ENCODE measurements at regions not wholly inside any gene's neighbourhood (a gene's known extent, or its start where the extent isn't known, plus 50 kb on each side); places are given as distances from the start of the nearest gene placed in this dataset.

GRCh38 chr4:181083757-181084361 is 1159.3 kb upstream of the TENM3 start:
- TF ChIP-seq CTCF (IDR thresholded peaks at IDR 0.05; ENCODE audit: low read length) (no peak), EZH2 (optimal IDR thresholded peaks at IDR 0.05; ENCODE audit: low read depth, low read length) (no peak), EZH2phosphoT487 (IDR thresholded peaks at IDR 0.05; ENCODE audit: low read length) (no peak)
- Histone ChIP-seq H3K79me2 (ENCODE audit: low read length) (no peaks in the 10 kb centered on the region), H3F3A (ENCODE audit: insufficient read depth, low read length) (no peaks in the 10 kb centered on the region), H3K9me2 (replicated peaks; ENCODE audit: insufficient read depth, low read length) (no peaks in the 10 kb centered on the region), H2AFZ (ENCODE audit: low read length) (no peak overlapping the region), H3K4me1 (ENCODE audit: low read length) (no peaks in the 10 kb centered on the region), H3K36me3 (replicated peaks; ENCODE audit: insufficient read depth, low read length) (no peaks in the 10 kb centered on the region), H4K20me1 (ENCODE audit: insufficient read depth, low read length) (no peaks in the 10 kb centered on the region), H3K9me3 (replicated peaks; ENCODE audit: insufficient read depth, low read length) (no peaks in the 10 kb centered on the region), H3K27ac (ENCODE audit: low read length) (no peak overlapping the region), H3K9ac (ENCODE audit: low read length) (no peak overlapping the region), H3K4me2 (ENCODE audit: low read depth, low read length) (no peak overlapping the region), H3K27me3 (replicated peaks; ENCODE audit: insufficient read depth, low read length) (no peaks in the 10 kb centered on the region), H3K4me3 (ENCODE audit: low read length) (no peak overlapping the region)
- DNase-seq, result no peak

GRCh38 chr4:181085557-181085956 is 1157.6 kb upstream of the TENM3 start:
- no peaks in the 10 kb centered on the region for H4K20me1 ChIP-seq (ENCODE audit: insufficient read depth, low read length)
- TF ChIP-seq CTCF (IDR thresholded peaks at IDR 0.05; ENCODE audit: low read length), result no peak
- no peak for TF ChIP-seq EZH2 (optimal IDR thresholded peaks at IDR 0.05; ENCODE audit: low read depth, low read length)
- TF ChIP-seq EZH2phosphoT487 (IDR thresholded peaks at IDR 0.05; ENCODE audit: low read length), result no peak

GRCh38 chr4:181105487-181105886 is 1137.7 kb upstream of the TENM3 start:
- DNase-seq, result peak; percentile 20
- no peaks in the 10 kb centered on the region for H3K4me1 ChIP-seq (ENCODE audit: low read length)
- H3K4me2 ChIP-seq (ENCODE audit: low read depth, low read length), result no peak overlapping the region
- H3K4me3 ChIP-seq (ENCODE audit: low read length), result no peak overlapping the region
- no peak overlapping the region for H2AFZ ChIP-seq (ENCODE audit: low read length)
- no peak overlapping the region for H3K27ac ChIP-seq (ENCODE audit: low read length)
- H4K20me1 ChIP-seq (ENCODE audit: insufficient read depth, low read length), result no peaks in the 10 kb centered on the region
- H3K79me2 ChIP-seq (ENCODE audit: low read length), result no peaks in the 10 kb centered on the region
- no peaks in the 10 kb centered on the region for H3K9me3 ChIP-seq (replicated peaks; ENCODE audit: insufficient read depth, low read length)
- H3K9ac ChIP-seq (ENCODE audit: low read length), result no peak overlapping the region
- no peaks in the 10 kb centered on the region for H3K27me3 ChIP-seq (replicated peaks; ENCODE audit: insufficient read depth, low read length)
- H3F3A ChIP-seq (ENCODE audit: insufficient read depth, low read length), result no peaks in the 10 kb centered on the region
- H3K9me2 ChIP-seq (replicated peaks; ENCODE audit: insufficient read depth, low read length), result no peaks in the 10 kb centered on the region
- no peaks in the 10 kb centered on the region for H3K36me3 ChIP-seq (replicated peaks; ENCODE audit: insufficient read depth, low read length)
- TF ChIP-seq EZH2 (optimal IDR thresholded peaks at IDR 0.05; ENCODE audit: low read depth, low read length), result no peak
- no peak for TF ChIP-seq EZH2phosphoT487 (IDR thresholded peaks at IDR 0.05; ENCODE audit: low read length)
- no peak for TF ChIP-seq CTCF (IDR thresholded peaks at IDR 0.05; ENCODE audit: low read length)

More at GRCh38 chr4:181085557-181085956, 1157.6 kb upstream of the TENM3 start:
- Histone ChIP-seq H3K9me2 (replicated peaks; ENCODE audit: insufficient read depth, low read length) (no peaks in the 10 kb centered on the region), H3K9ac (ENCODE audit: low read length) (no peak overlapping the region), H3F3A (ENCODE audit: insufficient read depth, low read length) (no peaks in the 10 kb centered on the region), H3K4me3 (ENCODE audit: low read length) (no peak overlapping the region), H3K9me3 (replicated peaks; ENCODE audit: insufficient read depth, low read length) (no peaks in the 10 kb centered on the region), H2AFZ (ENCODE audit: low read length) (no peak overlapping the region), H3K79me2 (ENCODE audit: low read length) (no peaks in the 10 kb centered on the region), H3K4me2 (ENCODE audit: low read depth, low read length) (no peak overlapping the region), H3K27me3 (replicated peaks; ENCODE audit: insufficient read depth, low read length) (no peaks in the 10 kb centered on the region), H3K36me3 (replicated peaks; ENCODE audit: insufficient read depth, low read length) (no peaks in the 10 kb centered on the region), H3K4me1 (ENCODE audit: low read length) (no peaks in the 10 kb centered on the region), H3K27ac (ENCODE audit: low read length) (no peak overlapping the region)
- no peak for DNase-seq

Data from MM.1S (cell line).